NB4 (cell line): ENCODE measurements at regions not wholly inside any gene's neighbourhood (a gene's known extent, or its start where the extent isn't known, plus 50 kb on each side); places are given as distances from the start of the nearest gene placed in this dataset.

Experiments
- MYC ChIP-seq: IDR thresholded peaks from 2 replicates; pipeline ENCODE4 v1.6.1; 2011; ENCODE audit warnings: low read depth, low read length
- POLR2A ChIP-seq: IDR thresholded peaks from 2 replicates; pipeline ENCODE4 v1.6.1; 2011; ENCODE audit warnings: mild to moderate bottlenecking; ENCODE audit not compliant: insufficient read length; ENCODE audit errors: extremely low read depth
- TF ChIP-seq, protein P1 (sequence below): IDR thresholded peaks from one replicate; pipeline ENCODE4 v1.5.1; 2012; ENCODE audit warnings: low read depth, low read length
- TF ChIP-seq, protein P2 (sequence below): IDR thresholded peaks from 2 replicates; pipeline ENCODE4 v1.6.1; 2011; ENCODE audit warnings: low read depth, low read length

DNA sequence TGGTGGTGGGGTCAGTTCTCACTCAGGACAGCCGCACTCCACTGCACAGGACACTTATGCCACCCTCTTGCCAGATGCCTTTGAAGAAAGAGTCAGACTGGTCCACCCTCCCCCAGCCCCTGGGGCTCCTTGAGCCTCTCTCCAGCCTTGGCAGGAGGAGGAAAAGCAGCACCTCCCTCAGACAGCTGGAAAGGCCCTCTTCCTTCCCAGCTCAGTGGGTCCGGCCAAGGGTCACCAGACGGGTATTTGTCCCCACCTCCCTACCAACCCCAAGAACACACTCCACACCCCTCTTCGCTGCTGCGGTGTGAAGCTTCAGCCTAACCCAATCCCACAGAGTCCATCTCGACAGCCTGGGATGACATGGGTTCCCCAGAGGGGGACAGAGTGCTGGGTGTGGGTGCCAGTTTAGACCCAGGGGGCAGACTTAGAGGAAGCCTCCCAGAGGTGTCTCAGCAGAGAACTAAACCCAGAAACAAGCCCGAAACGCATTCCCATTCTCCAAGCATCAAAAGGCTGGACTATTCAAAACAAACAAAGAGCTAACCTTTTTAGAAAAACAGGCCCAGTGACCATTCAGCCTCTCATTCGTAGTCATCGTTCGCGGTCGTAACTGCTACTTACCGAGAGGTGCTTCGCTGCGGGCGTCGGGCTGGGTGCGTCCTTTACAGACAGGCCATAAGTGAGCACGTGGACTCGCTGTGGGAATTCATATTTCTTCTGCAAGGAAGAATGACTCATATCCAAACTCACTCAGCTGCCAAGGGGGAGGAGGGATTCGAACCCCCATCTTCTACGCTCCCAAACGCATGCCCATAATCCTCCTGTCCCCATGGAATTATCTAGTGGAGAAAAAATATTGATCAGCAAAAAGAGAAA is 57.5 kb upstream of the ANO1 start:
- TF ChIP-seq, protein P1, sequence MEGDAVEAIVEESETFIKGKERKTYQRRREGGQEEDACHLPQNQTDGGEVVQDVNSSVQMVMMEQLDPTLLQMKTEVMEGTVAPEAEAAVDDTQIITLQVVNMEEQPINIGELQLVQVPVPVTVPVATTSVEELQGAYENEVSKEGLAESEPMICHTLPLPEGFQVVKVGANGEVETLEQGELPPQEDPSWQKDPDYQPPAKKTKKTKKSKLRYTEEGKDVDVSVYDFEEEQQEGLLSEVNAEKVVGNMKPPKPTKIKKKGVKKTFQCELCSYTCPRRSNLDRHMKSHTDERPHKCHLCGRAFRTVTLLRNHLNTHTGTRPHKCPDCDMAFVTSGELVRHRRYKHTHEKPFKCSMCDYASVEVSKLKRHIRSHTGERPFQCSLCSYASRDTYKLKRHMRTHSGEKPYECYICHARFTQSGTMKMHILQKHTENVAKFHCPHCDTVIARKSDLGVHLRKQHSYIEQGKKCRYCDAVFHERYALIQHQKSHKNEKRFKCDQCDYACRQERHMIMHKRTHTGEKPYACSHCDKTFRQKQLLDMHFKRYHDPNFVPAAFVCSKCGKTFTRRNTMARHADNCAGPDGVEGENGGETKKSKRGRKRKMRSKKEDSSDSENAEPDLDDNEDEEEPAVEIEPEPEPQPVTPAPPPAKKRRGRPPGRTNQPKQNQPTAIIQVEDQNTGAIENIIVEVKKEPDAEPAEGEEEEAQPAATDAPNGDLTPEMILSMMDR: no peak
- no peak for TF ChIP-seq POLR2A
- no peak for TF ChIP-seq MYC
- TF ChIP-seq, protein P2, sequence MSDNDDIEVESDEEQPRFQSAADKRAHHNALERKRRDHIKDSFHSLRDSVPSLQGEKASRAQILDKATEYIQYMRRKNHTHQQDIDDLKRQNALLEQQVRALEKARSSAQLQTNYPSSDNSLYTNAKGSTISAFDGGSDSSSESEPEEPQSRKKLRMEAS: no peak
